Keratinocyte (primary cell): ENCODE measurements at regions not wholly inside any gene's neighbourhood (a gene's known extent, or its start where the extent isn't known, plus 50 kb on each side); places are given as distances from the start of the nearest gene placed in this dataset.
"Not testable (repeated sequence)": the region's sequence is repeated elsewhere in the genome, so short reads cannot be mapped to it uniquely, and the experiment has no call there.

Source experiments
- DNase-seq: peaks from one replicate; pipeline ENCODE4 v3.0.0-alpha.2; 2011; ENCODE audit warnings: low read depth, missing footprints, low spot score
- FAIRE-seq: peaks from 2 replicates; lab custom pipeline; 2011; peaks lifted over from hg19 to GRCh38; lab: Jason Lieb, UNC
- H2AFZ ChIP-seq: 2 replicates; pipeline ENCODE4 v1.6.0; 2012; ENCODE audit warnings: low read length, control low read depth, inconsistent platforms; ENCODE audit not compliant: control insufficient read depth
- H3K27ac ChIP-seq: 2 replicates; pipeline ENCODE4 v1.5.1; 2011; ENCODE audit warnings: low read length; ENCODE audit not compliant: control insufficient read depth, insufficient read depth
- H3K27me3 ChIP-seq: 3 replicates; pipeline ENCODE4 v1.6.0; 2011; ENCODE audit warnings: low read length; ENCODE audit not compliant: control insufficient read depth, insufficient read depth; ENCODE audit errors: extremely low read depth
- H3K36me3 ChIP-seq, 2 experiments: 2 replicates in 1 of 2; 3 replicates in 1 of 2; pipeline ENCODE4 v1.5.1; 2011; ENCODE audit warnings: low read length in 2 of 2, mild to moderate bottlenecking in 1 of 2; ENCODE audit not compliant: control insufficient read depth in 2 of 2, insufficient read depth in 2 of 2; ENCODE audit errors: extremely low read depth in 1 of 2
- H3K4me1 ChIP-seq: 3 replicates; pipeline ENCODE4 v1.5.1; 2011; ENCODE audit warnings: low read length; ENCODE audit not compliant: control insufficient read depth, insufficient read depth; ENCODE audit errors: extremely low read depth
- H3K4me2 ChIP-seq: 3 replicates; pipeline ENCODE4 v1.6.0; 2011; ENCODE audit warnings: low read depth, low read length; ENCODE audit not compliant: control insufficient read depth, insufficient read depth; ENCODE audit errors: extremely low read depth
- H3K4me3 ChIP-seq, 3 experiments: fragments of 200-600 bp in 1 of 3; sonication (generic) in 1 of 3; 2 replicates in 2 of 3; 3 replicates in 1 of 3; pipeline ENCODE4 v1.5.1; 2011 to 2016; ENCODE audit warnings: low read length in 3 of 3, mild to moderate bottlenecking in 3 of 3, control low read depth in 2 of 3, inconsistent platforms in 1 of 3, low read depth in 1 of 3, mixed read lengths in 1 of 3, mixed run types in 1 of 3, moderate library complexity in 1 of 3; ENCODE audit not compliant: control insufficient read depth in 2 of 3, insufficient read depth in 2 of 3; ENCODE audit errors: extremely low read depth in 1 of 3
- H3K79me2 ChIP-seq: 2 replicates; pipeline ENCODE4 v1.6.0; 2012; ENCODE audit warnings: low read length; ENCODE audit not compliant: control insufficient read depth, insufficient read depth
- H3K9ac ChIP-seq: 3 replicates; pipeline ENCODE4 v1.6.0; 2011; ENCODE audit warnings: low read length; ENCODE audit not compliant: control insufficient read depth, insufficient read depth; ENCODE audit errors: extremely low read depth
- H3K9me1 ChIP-seq: 3 replicates; pipeline ENCODE4 v1.6.0; 2011; ENCODE audit warnings: low read length; ENCODE audit not compliant: control insufficient read depth, insufficient read depth; ENCODE audit errors: extremely low read depth
- H3K9me3 ChIP-seq: 2 replicates; pipeline ENCODE4 v1.5.1; 2012; ENCODE audit warnings: low read depth, low read length; ENCODE audit not compliant: control insufficient read depth
- H4K20me1 ChIP-seq: 3 replicates; pipeline ENCODE4 v1.6.0; 2011; ENCODE audit warnings: low read length; ENCODE audit not compliant: control insufficient read depth, insufficient read depth; ENCODE audit errors: extremely low read depth
- CTCF ChIP-seq, 3 experiments: IDR thresholded peaks in 1 of 3; conservative IDR thresholded peaks in 1 of 3; optimal IDR thresholded peaks in 1 of 3; 2 replicates in 2 of 3; 3 replicates in 1 of 3; pipeline versions ENCODE3 to v1.5.1; 2011; ENCODE audit warnings: low read length in 3 of 3, mild to moderate bottlenecking in 3 of 3, moderate library complexity in 2 of 3, control low read depth in 1 of 3, inconsistent platforms in 1 of 3; ENCODE audit not compliant: insufficient read depth in 2 of 3; ENCODE audit errors: extremely low read depth in 1 of 3
- EZH2 ChIP-seq: IDR thresholded peaks from one replicate; pipeline ENCODE4 v1.6.1; 2012; ENCODE audit warnings: inconsistent platforms, mild to moderate bottlenecking, low read length, moderate library complexity
- dilution Hi-C: fragments of 300-500 bp; cut with MboI; formaldehyde crosslinking; loops from one replicate; pipeline ENCODE4 v1.7.0; 2020; ENCODE audit warnings: low sequenced_read_pairs; ENCODE audit not compliant: extremely low pct_ligation_motif_present

DNA sequence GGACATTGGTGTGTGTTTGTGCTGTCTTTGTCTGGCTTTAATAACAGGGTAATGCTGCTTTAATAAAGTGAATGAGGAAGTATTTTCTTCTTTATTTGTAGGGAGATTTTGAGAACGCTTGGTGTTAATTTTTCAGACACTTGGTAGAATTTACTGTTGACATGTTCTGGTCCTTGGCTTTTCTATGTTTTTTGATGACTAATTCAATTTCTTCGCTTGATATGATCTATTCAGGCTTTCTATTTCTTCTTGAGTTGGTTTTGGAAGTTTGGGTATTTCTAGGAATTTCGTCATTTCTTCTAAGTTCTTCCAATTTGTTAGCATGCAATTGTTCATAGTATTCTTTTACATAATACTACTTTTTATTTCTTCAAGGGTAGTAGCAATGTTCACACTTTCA lies 167.8 kb downstream of the TTC6 start:
- H3K4me1 ChIP-seq = no peaks in the 10 kb centered on the region
- no peak overlapping the region for H3K4me2 ChIP-seq
- H3K79me2 ChIP-seq = no peaks in the 10 kb centered on the region
- no peaks in the 10 kb centered on the region for H3K36me3 ChIP-seq
- H3K4me3 ChIP-seq = no peak overlapping the region
- TF ChIP-seq CTCF (optimal IDR thresholded peaks at IDR 0.05 in 1 of 3, IDR thresholded peaks at IDR 0.05 in 1 of 3, conservative IDR thresholded peaks at IDR 0.05 in 1 of 3; ENCODE audit: extremely low read depth in 1 of 3, insufficient read depth in 2 of 3, low read length in 3 of 3) (no peak), EZH2 (no peak)
- no peak overlapping the region for H3K27ac ChIP-seq
- dilution Hi-C loops = no loop called here
- no peaks in the 10 kb centered on the region for H3K27me3 ChIP-seq
- no peaks in the 10 kb centered on the region for H3K9me1 ChIP-seq
- H4K20me1 ChIP-seq = no peaks in the 10 kb centered on the region
- no peaks in the 10 kb centered on the region for H3K9me3 ChIP-seq
- H2AFZ ChIP-seq = no peak overlapping the region
- no peak for DNase-seq
- FAIRE-seq = no peak
- no peak overlapping the region for H3K9ac ChIP-seq

- H3K9me3 ChIP-seq, H3K27ac ChIP-seq, DNase-seq, H3K27me3 ChIP-seq, FAIRE-seq, H3K4me1 ChIP-seq, H3K9ac ChIP-seq, H2AFZ ChIP-seq, H4K20me1 ChIP-seq, dilution Hi-C loops, H3K4me2 ChIP-seq, H3K36me3 ChIP-seq, H3K79me2 ChIP-seq, H3K4me3 ChIP-seq, H3K9me1 ChIP-seq: not testable (repeated sequence)
Observed at GRCh38 chr14:37772283-37772682, 176.9 kb downstream of the TTC6 start.

- TF ChIP-seq EZH2 (no peak), CTCF (optimal IDR thresholded peaks at IDR 0.05 in 1 of 3, IDR thresholded peaks at IDR 0.05 in 1 of 3, conservative IDR thresholded peaks at IDR 0.05 in 1 of 3; ENCODE audit: extremely low read depth in 1 of 3, insufficient read depth in 2 of 3, low read length in 3 of 3) (no peak)
- Histone ChIP-seq H3K9me3 (no peaks in the 10 kb centered on the region), H3K27me3 (no peaks in the 10 kb centered on the region), H3K79me2 (no peaks in the 10 kb centered on the region), H3K9me1 (no peaks in the 10 kb centered on the region), H3K27ac (no peak overlapping the region), H3K9ac (no peak overlapping the region), H3K36me3 (no peaks in the 10 kb centered on the region), H3K4me1 (no peaks in the 10 kb centered on the region), H2AFZ (no peak overlapping the region), H3K4me3 (no peak overlapping the region), H4K20me1 (no peaks in the 10 kb centered on the region), H3K4me2 (no peak overlapping the region)
- dilution Hi-C loops = no loop called here
- DNase-seq = no peak
- no peak for FAIRE-seq
Observed at GRCh38 chr14:37776791-37777499, 181.5 kb downstream of the TTC6 start.
